ENCODE measurements at regions not wholly inside any gene's neighbourhood (a gene's known extent, or its start where the extent isn't known, plus 50 kb on each side); places are given as distances from the start of the nearest gene placed in this dataset.

DNA sequence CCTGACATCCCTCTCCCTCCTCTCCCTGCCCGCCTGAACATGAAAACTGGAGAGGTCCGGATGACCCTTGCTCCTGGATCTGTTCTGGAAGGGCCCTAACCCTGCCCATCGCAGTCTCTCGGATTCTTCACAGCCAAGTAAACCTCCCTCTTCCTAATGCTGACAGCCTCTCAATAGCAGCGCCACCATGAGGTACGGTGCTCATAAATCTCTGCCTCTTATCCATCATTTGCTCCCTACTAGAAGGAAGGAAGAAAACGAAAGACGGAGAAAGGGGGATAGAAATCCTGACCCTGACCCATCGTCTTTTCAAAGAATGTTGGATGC is 257.9 kb downstream of the BCL11A start:
- no peak for DNase-seq (ENCODE audit: low read depth)

DNA sequence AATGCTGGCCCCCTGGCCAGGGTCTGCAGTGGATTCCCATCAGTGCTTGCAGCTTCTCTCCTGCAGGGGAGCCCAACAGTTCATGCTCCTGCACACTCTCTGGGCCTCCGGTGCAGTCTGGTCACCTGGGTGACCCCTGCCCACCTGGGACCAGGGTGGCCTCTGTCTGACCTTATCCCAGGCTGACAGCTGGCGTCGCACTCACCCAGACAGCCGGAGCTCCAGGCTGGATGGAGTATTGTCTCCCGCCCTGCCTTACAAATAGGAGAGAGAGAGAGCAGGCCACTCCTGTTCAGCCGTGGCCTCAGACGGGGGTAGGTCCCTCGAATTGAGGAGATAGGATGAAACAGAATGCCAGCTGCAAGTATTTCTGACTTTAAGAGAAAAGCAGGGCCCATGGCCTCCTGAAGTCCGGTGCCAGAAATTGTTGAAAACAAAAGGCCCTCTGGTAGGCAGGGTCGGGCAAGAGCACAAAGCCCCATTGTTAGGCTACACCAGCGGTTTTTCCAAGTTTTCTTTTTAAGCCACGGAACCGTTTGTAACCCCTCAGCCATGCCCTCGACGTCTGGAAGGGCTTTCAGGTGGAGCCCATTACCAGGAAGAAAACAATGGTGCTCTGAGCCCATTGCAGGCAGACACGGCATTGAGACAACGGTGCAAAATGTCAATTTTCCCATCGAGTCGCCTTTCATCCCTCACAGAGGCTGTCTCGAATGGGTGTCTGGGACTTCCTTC is 258.4 kb downstream of the BCL11A start:
- DNase-seq (ENCODE audit: low read depth), result no peak

DNA sequence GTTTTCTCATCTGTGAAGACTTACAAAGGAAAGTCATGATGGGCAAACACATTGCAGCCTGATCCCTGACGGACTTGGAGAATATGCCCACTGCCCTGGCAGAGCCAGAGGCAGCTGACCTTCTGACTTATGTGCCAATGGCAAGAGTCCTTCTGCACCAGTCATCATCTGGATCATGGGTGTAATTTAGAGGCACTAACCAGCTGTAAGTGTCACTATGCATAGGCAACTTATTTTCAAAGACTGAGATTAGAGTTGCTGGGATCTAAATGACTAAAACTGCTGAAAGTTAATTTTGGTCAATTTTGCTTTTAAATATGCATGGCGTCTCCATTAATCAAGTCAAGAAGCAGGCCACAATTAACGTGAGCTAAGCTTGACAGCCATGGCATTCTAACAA is 261.2 kb downstream of the BCL11A start:
- DNase-seq (ENCODE audit: low read depth), result no peak

DNA sequence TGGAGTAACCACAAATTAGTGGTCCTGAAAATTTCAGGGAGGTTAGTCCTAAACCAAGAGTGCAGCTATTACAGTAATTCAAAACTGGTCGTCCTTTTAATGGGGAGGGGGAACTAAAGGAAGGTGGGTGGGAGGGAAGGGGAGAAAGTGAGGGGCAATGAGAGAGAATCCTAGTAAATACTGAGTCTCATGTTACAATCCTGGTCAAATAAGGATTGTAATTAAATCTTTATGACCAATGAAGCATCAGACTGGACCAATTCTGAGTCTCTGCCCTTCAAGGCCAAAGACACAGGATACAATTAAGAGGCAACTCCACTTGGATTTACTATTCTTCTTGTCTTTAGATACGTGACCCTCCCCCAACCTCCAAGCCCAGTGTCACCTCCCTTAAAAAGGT is 262.9 kb downstream of the BCL11A start:
- no peak for DNase-seq (ENCODE audit: low read depth)

DNA sequence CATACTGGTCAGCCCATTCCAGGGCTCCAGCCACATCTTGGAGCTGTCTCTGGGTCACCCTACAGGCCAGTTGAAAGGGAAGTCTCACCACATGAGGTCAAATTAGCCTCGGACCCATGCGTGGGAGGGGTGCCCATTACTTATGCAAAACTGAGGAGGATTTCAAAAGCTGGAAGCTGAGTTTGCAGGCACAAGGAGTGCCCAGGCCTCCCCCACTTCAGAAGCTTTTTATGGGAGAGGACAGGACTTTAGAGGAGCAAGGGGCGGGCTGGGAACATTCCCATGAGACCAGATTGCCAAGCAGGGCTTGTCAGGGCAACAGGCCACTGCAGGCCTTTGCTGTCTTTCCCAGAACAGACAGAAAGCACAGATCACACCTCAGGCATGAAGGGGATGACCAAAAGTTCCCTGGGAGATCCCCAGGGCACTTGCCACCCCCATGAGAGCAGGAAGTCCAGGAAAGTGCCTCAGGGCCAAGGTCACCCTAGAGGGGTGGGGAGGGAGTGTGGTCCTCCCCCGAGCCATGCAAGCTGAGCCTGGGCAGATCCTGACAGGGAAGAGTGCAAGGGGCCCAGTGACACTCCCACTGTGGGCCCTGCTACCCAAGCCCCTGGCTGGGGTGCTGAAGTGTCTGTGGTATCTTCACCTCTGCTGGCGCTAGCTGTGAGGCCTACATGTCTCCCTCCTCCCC is 267.7 kb downstream of the BCL11A start:
- DNase-seq (ENCODE audit: low read depth), result no peak

DNA sequence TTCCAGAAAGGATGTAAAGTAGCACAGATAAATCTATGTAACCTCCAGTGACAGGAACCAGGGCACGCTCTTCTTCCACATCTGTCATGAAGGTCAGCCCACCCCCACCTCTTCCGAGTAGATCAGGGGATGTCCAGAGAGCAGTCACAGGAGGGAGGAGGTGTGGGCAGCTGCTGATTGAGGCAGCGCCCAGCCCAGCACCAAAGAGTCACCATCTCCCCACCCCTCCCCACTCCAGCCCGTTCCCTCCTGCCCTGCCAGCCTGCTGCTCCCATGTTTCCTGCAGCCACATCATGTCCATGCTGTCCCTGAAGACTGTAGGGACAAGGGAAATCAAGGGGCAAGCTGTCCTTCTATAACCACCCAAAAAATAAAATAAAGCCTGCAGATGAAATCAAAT is 269.8 kb downstream of the BCL11A start:
- DNase-seq (ENCODE audit: low read depth), result no peak

DNA sequence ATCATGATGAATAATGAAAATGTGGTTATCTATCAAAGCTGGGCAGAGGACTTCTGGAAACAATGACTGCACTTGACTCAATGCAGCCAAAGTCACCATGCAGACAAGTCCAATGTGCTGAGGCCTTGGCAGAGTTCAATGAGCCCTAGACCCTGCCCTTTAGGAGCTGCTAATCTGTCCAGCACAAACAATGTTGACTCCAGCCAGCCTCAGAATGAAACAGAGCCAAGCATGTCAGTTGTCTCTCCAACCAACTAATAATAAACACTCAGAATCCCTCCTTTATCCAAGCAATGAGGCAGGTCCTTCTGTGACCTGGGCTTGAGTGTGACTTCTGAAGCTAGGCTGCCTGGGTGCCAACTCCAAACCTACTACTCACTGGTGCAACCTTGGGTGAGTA is 270.6 kb downstream of the BCL11A start:
- DNase-seq (ENCODE audit: low read depth), result no peak

DNA sequence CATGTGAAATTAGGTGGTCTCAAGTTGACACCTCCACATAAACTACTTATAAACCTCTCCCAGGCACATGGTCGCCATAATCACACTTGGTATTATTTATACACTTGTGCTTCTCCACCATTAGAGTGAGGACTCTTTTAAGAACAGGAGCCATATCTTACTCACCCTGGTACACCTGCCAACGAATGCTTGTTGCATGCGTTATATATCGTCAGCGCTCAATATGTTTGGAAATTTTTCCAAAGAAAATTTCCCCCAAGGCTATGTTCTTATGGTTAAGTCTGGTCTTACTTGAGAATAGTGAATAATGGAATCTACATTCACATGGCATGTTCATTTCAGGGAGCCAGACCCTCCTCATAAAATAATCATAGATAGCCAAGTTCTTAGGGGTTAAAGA is 271.7 kb downstream of the BCL11A start:
- no peak for DNase-seq (ENCODE audit: low read depth)

DNA sequence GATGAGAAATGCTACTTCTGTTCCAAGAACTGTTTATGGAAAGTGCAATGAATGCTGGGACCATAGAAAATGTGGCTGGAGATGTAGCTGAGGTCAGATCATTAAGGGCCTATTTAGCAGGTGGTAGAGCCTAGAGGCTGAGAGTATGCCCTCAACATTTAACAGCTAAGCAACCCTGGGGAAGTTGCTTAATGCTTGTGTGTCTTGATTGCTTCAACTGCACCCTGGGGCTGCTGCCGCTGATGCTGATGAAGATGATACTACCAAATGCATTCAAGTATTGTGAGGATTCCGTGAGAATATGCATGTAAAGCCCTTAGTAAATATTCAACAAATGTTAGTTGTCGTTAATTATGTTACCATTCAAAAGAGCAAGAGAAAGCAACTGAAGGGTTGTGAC is 273.2 kb downstream of the BCL11A start:
- no peak for DNase-seq (ENCODE audit: low read depth)

DNA sequence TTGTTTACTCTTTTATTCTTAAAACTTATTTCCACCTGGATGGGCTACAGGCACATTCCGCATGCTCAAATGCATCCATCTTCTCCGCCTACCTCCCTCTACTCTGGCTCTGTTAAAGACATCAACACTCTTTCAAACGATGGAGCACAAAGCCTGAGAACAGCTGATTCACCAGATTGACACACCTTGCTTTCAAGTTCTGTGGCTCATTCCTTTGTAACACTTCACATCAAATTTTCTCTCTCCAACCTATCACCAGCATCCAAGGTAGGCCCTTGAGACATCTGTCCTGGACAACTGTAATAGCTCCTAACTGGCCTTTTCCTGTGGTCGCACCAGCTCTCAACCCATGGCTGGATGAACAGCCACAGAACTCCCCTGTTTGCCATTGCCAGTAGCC is 274.5 kb downstream of the BCL11A start:
- DNase-seq (ENCODE audit: low read depth), result no peak

DNA sequence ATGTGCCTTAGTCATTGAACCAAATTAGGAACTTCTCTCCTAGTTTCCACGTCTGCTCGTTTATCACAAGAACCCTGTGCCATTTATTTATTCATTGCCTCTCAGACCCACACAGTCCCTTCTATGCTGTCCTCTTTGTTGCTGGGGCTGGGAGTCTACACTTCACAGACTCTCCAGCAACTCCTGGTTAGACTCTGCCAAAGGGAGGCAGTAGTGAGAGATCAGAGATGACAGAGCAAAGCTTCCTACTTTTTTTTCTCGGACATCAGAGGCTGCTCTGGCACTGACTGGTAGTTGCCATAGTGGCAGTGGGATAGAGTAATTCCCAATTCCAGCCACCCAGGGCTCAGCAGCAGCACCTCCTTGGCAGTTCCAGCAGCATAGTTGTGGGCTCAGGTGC is 277.5 kb downstream of the BCL11A start:
- DNase-seq (ENCODE audit: low read depth), result no peak

DNA sequence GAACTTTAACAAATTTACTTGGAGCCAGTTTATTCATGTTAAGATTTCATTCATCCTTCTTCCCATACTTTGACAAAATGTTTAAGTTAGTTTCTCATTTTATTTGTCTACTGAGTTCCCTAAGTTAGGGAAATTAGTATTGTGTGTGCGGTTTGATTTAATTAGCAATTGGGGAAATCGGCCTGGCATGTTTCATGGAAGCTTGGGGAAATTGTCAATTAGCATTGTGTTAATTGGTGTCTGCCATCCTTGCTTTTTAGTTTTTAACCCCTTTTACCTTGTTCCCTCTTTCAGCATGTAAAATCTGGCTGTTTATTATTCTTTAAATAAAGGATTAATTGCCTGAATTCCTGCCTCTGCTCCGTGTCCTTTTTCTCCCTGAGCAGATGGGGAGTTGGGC is 279.6 kb downstream of the BCL11A start:
- no peak for DNase-seq (ENCODE audit: low read depth)

DNA sequence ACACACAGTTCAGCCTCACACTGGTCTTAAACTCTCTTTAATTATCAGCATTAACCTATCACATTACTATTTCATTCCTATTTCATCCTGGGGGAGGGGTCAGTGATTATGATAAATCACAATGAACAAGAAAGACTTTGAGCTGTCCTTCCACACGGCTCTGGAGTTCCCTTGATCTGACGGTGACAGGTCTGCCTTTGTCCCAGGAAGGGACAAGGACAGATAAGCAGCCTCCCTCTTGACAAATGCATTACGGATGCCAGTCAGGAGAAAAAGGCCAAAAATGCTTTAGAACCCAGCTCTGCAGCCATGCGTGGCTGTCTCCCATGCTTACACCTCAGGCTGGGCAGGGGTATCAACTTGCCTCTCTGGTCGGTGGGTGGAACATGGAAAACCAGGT is 281.7 kb downstream of the BCL11A start:
- no peak for DNase-seq (ENCODE audit: low read depth)

DNA sequence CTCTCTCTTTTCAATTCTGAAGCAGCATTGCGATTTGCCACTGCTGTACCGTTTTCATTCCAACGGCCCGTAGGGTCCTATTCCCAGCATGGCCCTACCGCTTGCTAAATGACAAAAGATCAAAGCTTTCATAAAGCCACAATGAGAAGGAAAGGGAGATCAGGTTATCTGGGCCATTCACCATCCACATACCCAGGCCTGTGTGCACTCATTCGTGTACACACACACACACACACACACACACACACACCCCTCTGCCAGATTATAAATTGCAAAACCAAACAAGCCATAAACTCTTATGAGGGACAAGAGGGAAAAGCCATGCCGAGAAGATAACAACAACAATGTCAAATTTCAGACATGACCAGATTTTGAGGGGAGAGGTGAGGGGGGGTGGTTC is 282.3 kb downstream of the BCL11A start:
- no peak for DNase-seq (ENCODE audit: low read depth)

DNA sequence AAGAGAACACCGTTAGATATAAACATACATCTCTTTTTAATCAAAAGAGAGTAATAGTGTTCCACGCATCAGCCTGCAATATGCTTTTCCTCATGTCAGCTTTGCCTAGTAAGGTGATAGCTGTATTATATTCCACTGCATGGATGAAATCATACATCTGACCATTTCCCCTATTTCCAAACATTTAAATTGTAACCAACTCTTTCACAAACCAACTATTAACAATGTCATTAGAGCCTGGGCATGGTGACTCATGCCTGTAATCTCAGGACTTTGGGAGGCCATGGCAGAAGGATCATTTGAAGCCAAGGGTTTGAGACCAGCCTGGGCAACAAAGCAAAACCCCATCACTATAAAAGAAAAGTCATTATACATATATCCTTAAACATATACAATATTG is 284.8 kb downstream of the BCL11A start:
- DNase-seq (ENCODE audit: low read depth), result no peak

DNA sequence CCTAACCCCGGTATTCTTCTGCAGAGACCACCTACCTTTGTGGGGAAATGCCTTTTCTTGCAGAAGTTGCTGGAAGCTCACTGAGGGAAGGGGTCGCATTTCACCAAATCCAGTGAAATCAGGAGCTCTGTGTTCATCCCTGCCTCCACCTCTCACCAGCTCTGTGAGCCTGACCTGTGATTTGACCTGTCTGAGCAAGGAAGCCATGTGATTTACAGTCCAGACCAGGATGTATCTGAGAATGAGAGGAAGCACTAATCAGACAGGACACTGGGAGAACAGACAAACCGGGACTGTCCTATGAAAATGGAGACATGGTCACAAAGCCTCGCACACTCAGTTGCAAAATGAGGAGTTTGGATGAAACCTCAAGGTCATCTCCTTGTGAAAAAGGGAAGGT is 285.4 kb downstream of the BCL11A start:
- no peak for DNase-seq (ENCODE audit: low read depth)

DNA sequence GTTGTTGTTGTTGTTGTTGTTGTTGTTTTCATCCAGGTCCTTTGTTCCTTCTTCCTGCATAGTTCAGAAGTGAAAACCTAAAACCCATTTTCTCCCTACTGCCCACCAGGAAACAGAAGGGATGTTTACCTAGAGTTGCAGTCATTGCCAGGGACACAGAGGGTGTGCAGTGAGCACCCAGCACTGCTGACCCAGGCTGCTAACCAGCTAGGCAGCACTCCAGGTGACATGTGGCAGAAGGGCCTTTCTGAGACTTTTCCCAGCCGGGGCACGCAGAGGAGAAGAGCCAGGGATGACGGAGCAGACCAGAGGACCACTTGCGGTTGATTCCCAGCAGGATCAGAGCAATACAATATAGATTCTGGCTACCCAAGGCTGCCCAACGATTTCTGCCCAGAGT is 286.3 kb downstream of the BCL11A start:
- no peak for DNase-seq (ENCODE audit: low read depth)

DNA sequence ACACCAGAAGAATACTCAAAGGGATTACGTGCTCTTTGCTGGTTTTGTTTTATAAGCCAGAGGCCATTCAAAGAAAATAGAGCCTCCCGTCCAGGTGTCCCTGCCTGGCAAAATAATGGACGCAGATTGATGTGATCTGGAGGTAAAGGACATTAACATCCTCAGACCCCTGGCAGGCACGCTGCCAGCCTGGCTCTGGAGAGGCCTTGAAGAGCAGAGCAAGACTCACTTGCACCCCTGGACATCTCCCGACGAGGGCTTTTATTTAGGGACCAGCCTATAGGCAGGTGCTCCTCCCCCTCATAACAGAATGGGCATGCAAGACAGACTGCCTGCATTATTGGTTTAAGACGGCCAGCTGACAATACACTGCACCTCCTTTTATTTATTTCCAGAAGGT is 291.3 kb downstream of the BCL11A start:
- DNase-seq (ENCODE audit: low read depth), result no peak

DNA sequence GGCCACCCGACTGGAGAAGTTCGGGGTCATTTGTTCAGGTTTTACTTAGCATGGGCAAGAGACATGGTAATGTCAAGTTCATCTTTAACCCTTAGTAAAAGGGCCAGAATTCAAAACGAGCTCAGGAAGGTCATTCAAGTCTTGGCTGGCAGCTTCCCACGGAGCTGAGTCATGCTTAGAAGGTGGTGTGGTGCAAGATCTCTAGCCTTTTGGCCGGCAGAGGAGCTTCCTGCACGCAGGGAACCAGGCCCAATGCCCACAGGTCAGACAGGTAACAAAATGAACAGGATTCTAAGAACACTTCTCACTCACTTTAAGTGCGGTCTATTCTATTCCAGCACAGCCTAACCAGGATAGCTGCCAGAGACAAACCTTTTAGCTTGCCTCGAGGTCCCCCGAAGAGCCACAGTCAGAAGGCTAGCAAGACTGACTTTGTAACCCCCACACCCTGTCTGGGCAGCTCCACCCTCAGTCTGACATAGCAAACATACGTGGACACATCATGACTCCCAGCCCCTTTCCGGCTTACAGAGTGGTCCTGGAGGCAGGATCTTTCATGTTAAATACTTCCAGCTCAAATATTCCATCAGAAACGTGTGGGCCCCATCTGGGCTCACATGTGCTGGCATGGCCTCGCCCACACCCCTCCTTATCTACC is 292.7 kb downstream of the BCL11A start:
- DNase-seq (ENCODE audit: low read depth), result no peak

DNA sequence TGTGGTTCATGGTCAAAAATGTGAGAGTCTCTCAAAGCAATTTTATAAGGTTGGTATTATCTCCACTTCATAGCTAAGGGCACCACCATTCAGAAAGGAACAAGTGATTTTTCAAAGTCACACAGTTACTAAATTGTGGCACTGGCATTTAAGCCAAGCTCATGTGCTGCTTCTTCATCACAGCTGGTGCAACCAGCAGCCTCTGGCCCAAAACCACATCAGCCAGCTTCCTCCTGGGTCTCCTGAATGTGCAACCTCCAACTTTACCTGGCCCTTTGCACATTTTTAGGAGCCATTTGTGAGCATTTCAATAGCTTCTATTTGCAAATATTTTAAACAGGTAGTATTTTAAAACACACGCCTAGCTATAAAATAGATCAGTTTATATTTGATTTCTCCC is 293.7 kb downstream of the BCL11A start:
- no peak for DNase-seq (ENCODE audit: low read depth)

DNA sequence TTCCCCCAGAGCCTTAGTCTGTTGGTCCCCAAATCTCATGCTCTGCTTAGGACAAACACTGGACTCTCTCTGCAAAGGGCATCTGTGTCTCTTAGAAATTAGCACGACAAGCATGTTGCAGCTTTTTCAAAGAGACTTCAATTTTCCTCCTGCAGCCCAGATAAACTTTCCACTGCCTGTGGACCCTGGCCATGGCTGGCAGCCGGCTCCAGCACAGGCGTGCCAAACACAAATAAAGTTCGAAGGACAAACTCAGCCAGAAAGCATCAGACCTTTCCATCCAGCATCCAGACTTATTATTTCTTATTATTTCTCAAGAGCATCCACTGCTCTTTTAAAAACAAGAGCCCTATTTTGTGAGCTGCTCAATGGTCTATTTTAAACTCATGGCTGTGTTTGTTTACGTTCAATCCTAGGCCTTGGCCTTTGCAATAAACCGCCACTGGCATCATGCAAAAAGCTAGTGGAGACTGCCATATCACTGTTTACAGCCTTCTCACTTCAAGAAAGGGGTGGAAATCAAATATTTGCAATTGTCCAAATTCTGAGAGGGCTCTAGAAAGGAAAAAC is 300.8 kb downstream of the BCL11A start:
- no peak for DNase-seq (ENCODE audit: low read depth)

DNA sequence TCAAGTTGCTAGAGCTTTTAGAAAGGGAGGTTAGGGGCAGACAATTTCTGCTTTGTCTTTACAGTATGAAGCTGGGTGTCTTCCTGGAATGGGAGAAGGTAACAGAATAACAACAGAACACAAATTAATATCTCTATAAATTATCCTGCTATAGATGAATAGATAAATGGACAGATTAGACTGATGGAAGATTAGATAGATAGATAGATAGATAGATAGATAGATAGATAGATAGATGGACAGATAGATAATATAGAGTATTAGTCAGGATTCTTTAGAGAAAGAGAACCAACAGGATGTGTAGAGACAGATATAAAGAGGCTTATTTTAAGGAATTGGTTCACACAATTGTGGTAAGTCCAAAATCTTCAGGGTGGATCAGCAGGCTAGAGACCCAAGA is 302.2 kb downstream of the BCL11A start:
- DNase-seq (ENCODE audit: low read depth), result no peak

DNA sequence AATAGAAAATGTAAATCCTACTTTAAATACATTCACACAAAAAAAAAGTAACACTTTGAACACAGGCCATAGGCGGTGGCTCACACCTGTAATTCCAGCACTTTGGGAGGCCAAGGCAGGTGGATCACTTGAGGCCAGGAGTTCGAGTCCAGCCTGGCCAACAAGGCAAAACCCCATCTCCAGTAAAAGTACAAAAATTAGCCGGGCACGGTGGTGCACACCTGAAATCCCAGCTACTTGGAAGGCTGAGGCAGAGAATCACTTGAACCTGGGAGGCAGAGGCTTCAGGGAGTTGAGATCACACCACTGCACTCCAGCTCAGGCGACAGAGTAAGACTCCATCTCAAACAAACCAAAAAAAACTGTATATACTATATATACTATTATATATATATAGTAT is 303.6 kb downstream of the BCL11A start:
- no peak for DNase-seq (ENCODE audit: low read depth)
